GM19043 (cell line): ENCODE measurements at regions not wholly inside any gene's neighbourhood (a gene's known extent, or its start where the extent isn't known, plus 50 kb on each side); places are given as distances from the start of the nearest gene placed in this dataset.

ENCODE experiments used
- ATAC-seq: cut with Tn5 transposase; IDR thresholded peaks from one replicate; pipeline ENCODE4 v1.9.1; 2021; ENCODE audit warnings: low read depth; ENCODE audit not compliant: unreplicated experiment

- ATAC-seq: no peak
Observed at GRCh38 chr16:18060351-18060750, 276.2 kb downstream of the NPIPA8 start.

GRCh38 chr16:18059577-18059976 lies 277.0 kb downstream of the NPIPA8 start:
- ATAC-seq: no peak

- no peak for ATAC-seq
Observed at GRCh38 chr16:18059089-18059488, 277.4 kb downstream of the NPIPA8 start.

GRCh38 chr16:18055411-18055916 lies 281.1 kb downstream of the NPIPA8 start:
- ATAC-seq: no peak

- no peak for ATAC-seq
Observed at GRCh38 chr16:18050777-18051176, 285.8 kb downstream of the NPIPA8 start.

GRCh38 chr16:18050234-18050633 lies 286.3 kb downstream of the NPIPA8 start:
- no peak for ATAC-seq

GRCh38 chr16:18049547-18050133 lies 286.9 kb downstream of the NPIPA8 start:
- no peak for ATAC-seq

- no peak for ATAC-seq
Observed at GRCh38 chr16:18048853-18049546, 287.5 kb downstream of the NPIPA8 start.

- ATAC-seq: no peak
Observed at GRCh38 chr16:18047761-18048160, 288.8 kb downstream of the NPIPA8 start.

GRCh38 chr16:18045356-18045755 lies 291.2 kb downstream of the NPIPA8 start:
- ATAC-seq: no peak

GRCh38 chr16:18041864-18042834 lies 294.4 kb downstream of the NPIPA8 start:
- no peak for ATAC-seq

GRCh38 chr16:18039931-18040330 lies 296.6 kb downstream of the NPIPA8 start:
- no peak for ATAC-seq

GRCh38 chr16:18037051-18037450 lies 299.5 kb downstream of the NPIPA8 start:
- ATAC-seq: no peak

- no peak for ATAC-seq
Observed at GRCh38 chr16:18024611-18025010, 311.9 kb downstream of the NPIPA8 start.

- no peak for ATAC-seq
Observed at GRCh38 chr16:18018376-18018775, 318.2 kb downstream of the NPIPA8 start.

- no peak for ATAC-seq
Observed at GRCh38 chr16:18013863-18014262, 322.7 kb downstream of the NPIPA8 start.

GRCh38 chr16:18008356-18008755 lies 328.2 kb downstream of the NPIPA8 start:
- no peak for ATAC-seq

GRCh38 chr16:18003033-18003432 lies 333.5 kb downstream of the NPIPA8 start:
- no peak for ATAC-seq

GRCh38 chr16:17998996-17999395 lies 337.5 kb downstream of the NPIPA8 start:
- ATAC-seq: no peak

GRCh38 chr16:17998550-17998949 lies 338.0 kb downstream of the NPIPA8 start:
- ATAC-seq: no peak

GRCh38 chr16:17994027-17994426 lies 342.5 kb downstream of the NPIPA8 start:
- ATAC-seq: no peak
